ENCODE measurements at regions not wholly inside any gene's neighbourhood (a gene's known extent, or its start where the extent isn't known, plus 50 kb on each side); places are given as distances from the start of the nearest gene placed in this dataset.

DNA sequence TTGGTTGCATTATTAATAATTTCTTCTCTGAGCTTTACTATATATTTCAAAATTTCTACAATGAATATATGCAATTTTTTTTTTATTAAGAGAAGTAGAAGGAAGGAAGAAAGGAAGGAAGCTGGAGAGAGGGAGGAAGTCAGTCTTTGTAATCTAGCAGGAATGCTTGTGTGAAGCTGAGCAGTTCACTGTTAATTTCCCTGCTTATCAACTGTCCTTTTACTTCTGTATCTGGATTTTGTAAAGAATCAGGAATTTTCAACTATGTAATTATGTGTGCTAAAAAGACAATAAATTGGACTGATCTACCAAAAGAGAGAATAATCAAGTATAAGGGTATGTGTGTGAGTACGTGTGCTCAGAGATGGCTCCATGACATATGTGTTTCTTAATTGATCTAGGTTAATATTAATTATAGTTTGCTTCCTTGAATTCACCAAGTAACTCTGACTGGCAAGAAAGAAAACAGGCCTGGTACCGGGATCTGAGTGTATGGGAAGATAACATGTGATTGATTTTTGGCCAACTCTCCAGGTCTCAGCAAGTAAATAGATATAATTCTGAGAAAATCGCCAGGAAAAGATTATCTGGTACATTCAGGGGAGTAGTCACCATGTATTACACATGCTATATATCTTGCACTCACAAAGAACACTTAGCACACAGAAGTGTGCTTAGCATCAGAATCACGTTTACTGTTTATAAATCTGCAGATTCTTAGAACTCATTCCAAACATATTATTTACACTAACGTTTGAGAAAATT lies 1758.8 kb upstream of the WWC1 start:
- POLR2A ChIA-PET, result no interaction called here
- FAIRE-seq (no peak), DNase-seq (ENCODE audit: low read depth, low spot score) (no peak)
- Histone ChIP-seq H3K9ac (replicated peaks; ENCODE audit: extremely low read depth, insufficient read depth, low read length) (no peak overlapping the region), H3K4me3 (replicated peaks in 1 of 3; ENCODE audit: insufficient read depth in 1 of 3, low read depth in 1 of 3, low read length in 3 of 3) (no peak overlapping the region), H3K4me1 (ENCODE audit: control insufficient read depth, extremely low read depth, insufficient read depth, low read length) (no peaks in the 10 kb centered on the region), H3K27ac (ENCODE audit: insufficient read depth, low read depth, low read length) (no peak overlapping the region), H4K20me1 (replicated peaks; ENCODE audit: control insufficient read depth, extremely low read depth, insufficient read depth, low read length) (no peaks in the 10 kb centered on the region), H3K27me3 (ENCODE audit: control insufficient read depth in 2 of 2, insufficient read depth in 2 of 2, low read length in 2 of 2) (no peaks in the 10 kb centered on the region), H2AFZ (ENCODE audit: low read depth, low read length) (no peak overlapping the region), H3K4me2 (ENCODE audit: insufficient read depth, low read length) (no peak overlapping the region), H3K9me3 (replicated peaks; ENCODE audit: control insufficient read depth, insufficient read depth, low read length) (no peaks in the 10 kb centered on the region), H3K36me3 (ENCODE audit: control insufficient read depth in 2 of 2, extremely low read depth in 1 of 2, insufficient read depth in 2 of 2, low read length in 2 of 2) (no peaks in the 10 kb centered on the region), H3K9me1 (replicated peaks; ENCODE audit: control insufficient read depth, extremely low read depth, insufficient read depth, low read length) (no peaks in the 10 kb centered on the region), H3K79me2 (ENCODE audit: control insufficient read depth, insufficient read depth, low read length) (no peaks in the 10 kb centered on the region)
- dilution Hi-C loops (cut with MboI; ENCODE audit: extremely low pct_ligation_motif_present, low sequenced_read_pairs), result no loop called here
- TF ChIP-seq EZH2 (IDR thresholded peaks at IDR 0.05; ENCODE audit: borderline replicate concordance, low read depth, low read length, severe bottlenecking) (no peak), POLR2A (IDR thresholded peaks at IDR 0.05; ENCODE audit: low read depth, low read length) (no peak), FOS (IDR thresholded peaks at IDR 0.05; ENCODE audit: borderline replicate concordance, insufficient read depth, low read length) (no peak), GATA2 (IDR thresholded peaks at IDR 0.05; ENCODE audit: insufficient read depth, insufficient read length, low read depth, low read length) (no peak), MYC (IDR thresholded peaks at IDR 0.05; ENCODE audit: low read depth, low read length) (no peak), POLR2AphosphoS5 (IDR thresholded peaks at IDR 0.05; ENCODE audit: insufficient read depth, low read depth, low read length) (no peak), JUN (IDR thresholded peaks at IDR 0.05; ENCODE audit: borderline replicate concordance, insufficient read depth, insufficient read length, low read depth) (no peak)
- TF ChIP-seq, protein P1, sequence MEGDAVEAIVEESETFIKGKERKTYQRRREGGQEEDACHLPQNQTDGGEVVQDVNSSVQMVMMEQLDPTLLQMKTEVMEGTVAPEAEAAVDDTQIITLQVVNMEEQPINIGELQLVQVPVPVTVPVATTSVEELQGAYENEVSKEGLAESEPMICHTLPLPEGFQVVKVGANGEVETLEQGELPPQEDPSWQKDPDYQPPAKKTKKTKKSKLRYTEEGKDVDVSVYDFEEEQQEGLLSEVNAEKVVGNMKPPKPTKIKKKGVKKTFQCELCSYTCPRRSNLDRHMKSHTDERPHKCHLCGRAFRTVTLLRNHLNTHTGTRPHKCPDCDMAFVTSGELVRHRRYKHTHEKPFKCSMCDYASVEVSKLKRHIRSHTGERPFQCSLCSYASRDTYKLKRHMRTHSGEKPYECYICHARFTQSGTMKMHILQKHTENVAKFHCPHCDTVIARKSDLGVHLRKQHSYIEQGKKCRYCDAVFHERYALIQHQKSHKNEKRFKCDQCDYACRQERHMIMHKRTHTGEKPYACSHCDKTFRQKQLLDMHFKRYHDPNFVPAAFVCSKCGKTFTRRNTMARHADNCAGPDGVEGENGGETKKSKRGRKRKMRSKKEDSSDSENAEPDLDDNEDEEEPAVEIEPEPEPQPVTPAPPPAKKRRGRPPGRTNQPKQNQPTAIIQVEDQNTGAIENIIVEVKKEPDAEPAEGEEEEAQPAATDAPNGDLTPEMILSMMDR (IDR thresholded peaks at IDR 0.05; ENCODE audit: extremely low read depth in 1 of 2, insufficient read depth in 1 of 2, low read depth in 1 of 2, low read length in 2 of 2), result no peak
- TF ChIP-seq, protein P2, sequence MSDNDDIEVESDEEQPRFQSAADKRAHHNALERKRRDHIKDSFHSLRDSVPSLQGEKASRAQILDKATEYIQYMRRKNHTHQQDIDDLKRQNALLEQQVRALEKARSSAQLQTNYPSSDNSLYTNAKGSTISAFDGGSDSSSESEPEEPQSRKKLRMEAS (IDR thresholded peaks at IDR 0.05; ENCODE audit: insufficient read depth, insufficient read length), result no peak
- intact Hi-C loops (cut with micrococcal nuclease), result no loop called here
- CTCF ChIA-PET, result no interaction called here
- BruUV-seq (replicated peaks), result no TSS peak

Measured in endothelial cell of umbilical vein (primary cell).